ENCODE measurements at regions not wholly inside any gene's neighbourhood (a gene's known extent, or its start where the extent isn't known, plus 50 kb on each side); places are given as distances from the start of the nearest gene placed in this dataset.

DNA sequence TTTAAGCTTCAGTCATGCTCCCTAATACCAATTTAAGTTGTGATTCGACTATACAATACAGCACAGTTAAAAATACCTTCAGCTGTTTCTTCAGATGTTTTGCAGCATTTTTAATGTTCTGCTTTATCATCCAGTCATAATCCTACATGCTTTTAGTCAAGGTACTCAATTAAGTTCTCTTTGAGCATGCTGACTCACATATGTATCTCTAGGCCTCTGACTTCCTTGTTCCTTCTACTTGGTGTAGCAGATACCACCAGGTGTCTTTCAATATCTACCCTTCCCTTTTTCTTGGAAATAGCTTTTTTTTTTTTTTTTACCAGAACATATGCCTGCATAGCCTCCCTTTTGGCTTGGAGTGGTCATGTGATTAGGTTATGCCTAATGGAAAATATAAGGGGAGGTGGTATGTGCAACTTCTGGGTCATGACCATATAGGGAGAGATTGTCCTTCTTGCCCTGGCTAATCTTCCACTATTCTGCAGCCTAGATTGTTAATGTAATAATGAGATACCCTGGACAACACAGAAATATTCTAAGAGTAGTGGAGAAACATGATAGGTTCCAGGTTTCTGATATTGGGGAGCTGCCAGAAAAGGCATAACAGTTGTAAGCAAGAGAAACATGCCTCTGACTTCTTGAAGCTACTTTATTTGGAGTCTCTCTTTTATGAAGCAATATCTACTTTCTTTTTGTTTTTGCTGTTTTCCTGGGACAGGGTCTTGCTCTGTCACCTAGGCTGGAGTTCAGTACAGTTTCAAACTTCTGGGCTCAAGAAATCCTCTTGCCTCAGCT is 737.2 kb upstream of the SLIT2 start:
- H3K79me1 ChIP-seq (ENCODE audit: low read length): no peaks in the 10 kb centered on the region
- H3K23ac ChIP-seq (ENCODE audit: low read length): no peak overlapping the region
- H4K8ac ChIP-seq (ENCODE audit: low read depth, low read length): no peak overlapping the region
- H3K9ac ChIP-seq (ENCODE audit: low read length): no peak overlapping the region
- no peak overlapping the region for H3K4me3 ChIP-seq (ENCODE audit: low read depth, low read length)
- H2AK5ac ChIP-seq (ENCODE audit: low read length): no peak overlapping the region
- no peak overlapping the region for H2AFZ ChIP-seq (ENCODE audit: insufficient read depth, low read length, poor library complexity)
- no peaks in the 10 kb centered on the region for H3K79me2 ChIP-seq (ENCODE audit: control insufficient read depth, insufficient read depth, low read length, poor library complexity)
- no peak overlapping the region for H2BK120ac ChIP-seq (ENCODE audit: insufficient read depth, low read length, poor library complexity)
- WGBS (ENCODE audit: extremely low coverage, insufficient coverage, insufficient read length): no CpG with 5 or more reads among the region's 1 CpG
- no peak for DNase-seq
- no peak overlapping the region for H4K91ac ChIP-seq (ENCODE audit: low read depth, low read length)
- peaks cover 2% of the 10 kb centered on the region for H3K9me3 ChIP-seq (ENCODE audit: insufficient read depth, low read depth, low read length)
- no peak overlapping the region for H3K27ac ChIP-seq (ENCODE audit: low read depth, low read length)
- H3K27me3 ChIP-seq (ENCODE audit: insufficient read depth, low read length): no peaks in the 10 kb centered on the region
- H3K18ac ChIP-seq (ENCODE audit: low read length): no peak overlapping the region
- no peak overlapping the region for H4K12ac ChIP-seq (ENCODE audit: low read depth, low read length)
- H3K36me3 ChIP-seq (ENCODE audit: control insufficient read depth in 1 of 2, insufficient read depth in 2 of 2, low read length in 2 of 2): no peaks in the 10 kb centered on the region
- H3K14ac ChIP-seq (ENCODE audit: low read length): no peak overlapping the region
- no peak overlapping the region for H2BK12ac ChIP-seq (ENCODE audit: low read length)
- H2BK5ac ChIP-seq (ENCODE audit: low read depth, low read length, poor library complexity): no peak overlapping the region
- H3K4me2 ChIP-seq (ENCODE audit: low read length): no peak overlapping the region
- no peaks in the 10 kb centered on the region for H3K4me1 ChIP-seq (ENCODE audit: control insufficient read depth in 1 of 2, insufficient read depth in 2 of 2, low read length in 2 of 2)
- no peak overlapping the region for H3K4ac ChIP-seq (ENCODE audit: low read depth, low read length)

DNA sequence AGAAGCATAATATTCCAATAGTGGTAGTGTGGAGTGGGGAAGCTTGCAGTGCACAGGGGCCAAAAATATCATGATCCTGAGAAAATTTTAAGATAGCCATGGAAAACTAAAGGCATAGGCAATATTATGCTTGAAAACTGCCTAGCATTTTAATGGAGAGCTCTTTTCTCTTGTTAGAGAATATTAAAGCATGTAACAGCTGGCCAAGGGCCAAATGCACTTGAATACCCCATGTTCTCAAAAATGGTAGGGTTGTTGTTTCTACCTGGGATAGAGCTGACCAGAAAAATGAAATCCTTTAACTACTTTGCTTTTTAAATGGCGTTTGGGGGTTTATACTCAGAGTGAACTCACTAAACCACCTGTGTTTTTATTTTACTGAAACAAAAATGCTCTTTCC is 739.6 kb upstream of the SLIT2 start:
- Histone ChIP-seq H3K14ac (ENCODE audit: low read length) (no peak overlapping the region), H3K27me3 (ENCODE audit: insufficient read depth, low read length) (no peaks in the 10 kb centered on the region), H3K36me3 (ENCODE audit: control insufficient read depth in 1 of 2, insufficient read depth in 2 of 2, low read length in 2 of 2) (no peaks in the 10 kb centered on the region), H3K4me1 (ENCODE audit: control insufficient read depth in 1 of 2, insufficient read depth in 2 of 2, low read length in 2 of 2) (no peaks in the 10 kb centered on the region), H2AK5ac (ENCODE audit: low read length) (no peak overlapping the region), H3K18ac (ENCODE audit: low read length) (no peak overlapping the region), H3K23ac (ENCODE audit: low read length) (no peak overlapping the region), H3K9ac (ENCODE audit: low read length) (no peak overlapping the region), H3K79me2 (ENCODE audit: control insufficient read depth, insufficient read depth, low read length, poor library complexity) (no peaks in the 10 kb centered on the region), H2BK12ac (ENCODE audit: low read length) (no peak overlapping the region), H3K79me1 (ENCODE audit: low read length) (no peaks in the 10 kb centered on the region), H3K4me3 (ENCODE audit: low read depth, low read length) (no peak overlapping the region), H3K4ac (ENCODE audit: low read depth, low read length) (no peak overlapping the region), H3K27ac (ENCODE audit: low read depth, low read length) (no peak overlapping the region), H2BK120ac (ENCODE audit: insufficient read depth, low read length, poor library complexity) (no peak overlapping the region), H4K12ac (ENCODE audit: low read depth, low read length) (no peak overlapping the region), H4K91ac (ENCODE audit: low read depth, low read length) (no peak overlapping the region), H3K4me2 (ENCODE audit: low read length) (no peak overlapping the region), H2AFZ (ENCODE audit: insufficient read depth, low read length, poor library complexity) (no peak overlapping the region), H4K8ac (ENCODE audit: low read depth, low read length) (no peak overlapping the region), H3K9me3 (ENCODE audit: insufficient read depth, low read depth, low read length) (no peaks in the 10 kb centered on the region), H2BK5ac (ENCODE audit: low read depth, low read length, poor library complexity) (no peak overlapping the region)
- WGBS (ENCODE audit: extremely low coverage, insufficient coverage, insufficient read length): no CpG with 5 or more reads among the region's 1 CpG
- DNase-seq: no peak

DNA sequence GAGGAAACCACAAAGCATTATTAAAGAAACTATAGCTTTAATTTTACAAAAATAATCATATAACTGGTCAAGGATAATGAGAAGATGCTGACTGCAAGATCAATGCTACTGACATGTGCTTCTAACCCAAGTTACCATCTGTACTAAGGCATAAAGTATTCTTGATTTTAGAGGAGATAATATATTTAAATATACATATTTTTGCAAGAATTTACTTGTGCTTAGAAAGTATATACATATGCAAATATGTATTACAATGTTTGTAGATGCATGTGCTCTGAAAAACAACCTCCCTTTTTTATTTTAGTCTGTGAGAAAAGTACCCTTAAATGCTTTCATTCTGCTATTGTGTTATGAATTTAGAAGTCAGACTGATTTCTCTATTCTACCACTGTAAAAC is 740.7 kb upstream of the SLIT2 start:
- Histone ChIP-seq H3K9ac (ENCODE audit: low read length) (no peak overlapping the region), H3K4me1 (ENCODE audit: control insufficient read depth in 1 of 2, insufficient read depth in 2 of 2, low read length in 2 of 2) (no peaks in the 10 kb centered on the region), H2BK12ac (ENCODE audit: low read length) (no peak overlapping the region), H3K23ac (ENCODE audit: low read length) (no peak overlapping the region), H2AFZ (ENCODE audit: insufficient read depth, low read length, poor library complexity) (no peak overlapping the region), H4K8ac (ENCODE audit: low read depth, low read length) (no peak overlapping the region), H3K79me1 (ENCODE audit: low read length) (no peaks in the 10 kb centered on the region), H3K36me3 (ENCODE audit: control insufficient read depth in 1 of 2, insufficient read depth in 2 of 2, low read length in 2 of 2) (no peaks in the 10 kb centered on the region), H3K9me3 (ENCODE audit: insufficient read depth, low read depth, low read length) (no peaks in the 10 kb centered on the region), H3K4ac (ENCODE audit: low read depth, low read length) (no peak overlapping the region), H3K14ac (ENCODE audit: low read length) (no peak overlapping the region), H4K12ac (ENCODE audit: low read depth, low read length) (no peak overlapping the region), H3K4me3 (ENCODE audit: low read depth, low read length) (no peak overlapping the region), H3K4me2 (ENCODE audit: low read length) (no peak overlapping the region), H3K27me3 (ENCODE audit: insufficient read depth, low read length) (no peaks in the 10 kb centered on the region), H2BK5ac (ENCODE audit: low read depth, low read length, poor library complexity) (no peak overlapping the region), H2BK120ac (ENCODE audit: insufficient read depth, low read length, poor library complexity) (no peak overlapping the region), H2AK5ac (ENCODE audit: low read length) (no peak overlapping the region), H3K79me2 (ENCODE audit: control insufficient read depth, insufficient read depth, low read length, poor library complexity) (no peaks in the 10 kb centered on the region), H3K27ac (ENCODE audit: low read depth, low read length) (no peak overlapping the region), H3K18ac (ENCODE audit: low read length) (no peak overlapping the region), H4K91ac (ENCODE audit: low read depth, low read length) (no peak overlapping the region)
- DNase-seq: no peak

DNA sequence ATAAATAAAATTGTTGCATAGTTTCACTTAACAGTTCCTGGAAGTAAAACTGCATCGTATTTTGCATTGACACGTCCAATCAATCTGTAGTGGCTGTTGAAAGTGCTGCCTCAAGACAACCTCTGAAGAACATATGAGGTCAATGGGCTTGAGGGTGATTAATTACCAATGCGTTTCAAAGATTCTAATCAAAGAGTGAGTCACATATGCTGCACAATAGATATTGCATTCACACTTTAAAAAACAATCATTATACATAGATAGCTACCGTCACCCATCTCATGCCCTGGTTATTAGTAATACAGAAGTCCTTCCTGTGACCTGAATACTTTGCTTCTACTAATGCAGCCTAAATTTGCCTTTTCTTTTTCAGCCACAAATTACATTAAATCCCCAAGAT is 743.3 kb upstream of the SLIT2 start:
- no peak overlapping the region for H2AK5ac ChIP-seq (ENCODE audit: low read length)
- no peak overlapping the region for H4K12ac ChIP-seq (ENCODE audit: low read depth, low read length)
- no CpG with 5 or more reads among the region's 4 CpGs for WGBS (ENCODE audit: extremely low coverage, insufficient coverage, insufficient read length)
- no peak overlapping the region for H3K18ac ChIP-seq (ENCODE audit: low read length)
- no peak for DNase-seq
- no peak overlapping the region for H3K4me3 ChIP-seq (ENCODE audit: low read depth, low read length)
- H4K91ac ChIP-seq (ENCODE audit: low read depth, low read length): no peak overlapping the region
- H3K27me3 ChIP-seq (ENCODE audit: insufficient read depth, low read length): no peaks in the 10 kb centered on the region
- no peaks in the 10 kb centered on the region for H3K4me1 ChIP-seq (ENCODE audit: control insufficient read depth in 1 of 2, insufficient read depth in 2 of 2, low read length in 2 of 2)
- no peak overlapping the region for H3K9ac ChIP-seq (ENCODE audit: low read length)
- no peak overlapping the region for H3K27ac ChIP-seq (ENCODE audit: low read depth, low read length)
- H3K4me2 ChIP-seq (ENCODE audit: low read length): no peak overlapping the region
- no peak overlapping the region for H3K14ac ChIP-seq (ENCODE audit: low read length)
- no peak overlapping the region for H2BK5ac ChIP-seq (ENCODE audit: low read depth, low read length, poor library complexity)
- H3K79me1 ChIP-seq (ENCODE audit: low read length): no peaks in the 10 kb centered on the region
- H2AFZ ChIP-seq (ENCODE audit: insufficient read depth, low read length, poor library complexity): no peak overlapping the region
- H2BK120ac ChIP-seq (ENCODE audit: insufficient read depth, low read length, poor library complexity): no peak overlapping the region
- no peak overlapping the region for H3K23ac ChIP-seq (ENCODE audit: low read length)
- H3K79me2 ChIP-seq (ENCODE audit: control insufficient read depth, insufficient read depth, low read length, poor library complexity): no peaks in the 10 kb centered on the region
- H3K4ac ChIP-seq (ENCODE audit: low read depth, low read length): no peak overlapping the region
- no peaks in the 10 kb centered on the region for H3K36me3 ChIP-seq (ENCODE audit: control insufficient read depth in 1 of 2, insufficient read depth in 2 of 2, low read length in 2 of 2)
- no peak overlapping the region for H2BK12ac ChIP-seq (ENCODE audit: low read length)
- H3K9me3 ChIP-seq (ENCODE audit: insufficient read depth, low read depth, low read length): no peaks in the 10 kb centered on the region
- H4K8ac ChIP-seq (ENCODE audit: low read depth, low read length): no peak overlapping the region
